ENCODE measurements at regions not wholly inside any gene's neighbourhood (a gene's known extent, or its start where the extent isn't known, plus 50 kb on each side); places are given as distances from the start of the nearest gene placed in this dataset.
"Not testable (repeated sequence)": the region's sequence is repeated elsewhere in the genome, so short reads cannot be mapped to it uniquely, and the experiment has no call there.

- no peak overlapping the region for H3K4me3 ChIP-seq
- H3K4me2 ChIP-seq (ENCODE audit: unreplicated experiment): no peak overlapping the region
- no peaks in the 10 kb centered on the region for H3K79me2 ChIP-seq (ENCODE audit: insufficient read depth)
- peak; percentile 50 for DNase-seq
- in situ Hi-C loops (cut with MboI): no loop called here
- H2AFZ ChIP-seq: 0 out of 2 replicates have a peak overlapping the region, but pooled peaks have one; percentile 13
- H3K9ac ChIP-seq: no peak overlapping the region
- H3K36me3 ChIP-seq (ENCODE audit: low read depth): no peaks in the 10 kb centered on the region
- no peaks in the 10 kb centered on the region for H3K9me3 ChIP-seq (ENCODE audit: low read depth)
- TF ChIP-seq EZH2 (IDR thresholded peaks at IDR 0.05; ENCODE audit: insufficient read depth, poor library complexity, severe bottlenecking) (no peak), EZH2phosphoT487 (IDR thresholded peaks at IDR 0.05; ENCODE audit: insufficient read depth, low read depth) (no peak)
- H3K9me2 ChIP-seq (ENCODE audit: insufficient read depth): no peaks in the 10 kb centered on the region
- no peak overlapping the region for H3K27ac ChIP-seq
- H3F3A ChIP-seq (ENCODE audit: insufficient read depth): 0 out of 2 replicates have a peak, but pooled peaks cover 9% of the 10 kb centered on the region
- no peaks in the 10 kb centered on the region for H4K20me1 ChIP-seq (ENCODE audit: insufficient read depth)
- no peaks in the 10 kb centered on the region for H3K27me3 ChIP-seq (replicated peaks; ENCODE audit: insufficient read depth)
- H3K4me1 ChIP-seq (ENCODE audit: insufficient read depth): peaks cover 8% of the 10 kb centered on the region
- WGBS, 2 experiments (ENCODE audit: low coverage in 1 of 2, low lambda C conversion rate in 2 of 2, missing lambda C conversion rate in 2 of 2): 41 to 46% methylated on average over 13 of the region's 13 CpGs
Observed at GRCh38 chr4:152063621-152064240, 302.9 kb upstream of the GATB start.

- 65 to 66% methylated on average over 2 of the region's 2 CpGs for WGBS, 2 experiments (ENCODE audit: low coverage in 1 of 2, low lambda C conversion rate in 2 of 2, missing lambda C conversion rate in 2 of 2)
- in situ Hi-C loops (cut with MboI): no loop called here
Observed at GRCh38 chr4:152062936-152063620, 302.3 kb upstream of the GATB start.

GRCh38 chr4:152054731-152055130, 293.9 kb upstream of the GATB start:
- Histone ChIP-seq H3K9ac (no peak overlapping the region), H3K9me2 (ENCODE audit: insufficient read depth) (no peaks in the 10 kb centered on the region), H3K9me3 (ENCODE audit: low read depth) (peaks cover 5% of the 10 kb centered on the region), H2AFZ (no peak overlapping the region), H3K27me3 (replicated peaks; ENCODE audit: insufficient read depth) (no peaks in the 10 kb centered on the region), H3K36me3 (ENCODE audit: low read depth) (no peaks in the 10 kb centered on the region), H3K4me3 (no peak overlapping the region), H3K27ac (no peak overlapping the region), H3F3A (ENCODE audit: insufficient read depth) (0 out of 2 replicates have a peak, but pooled peaks cover 9% of the 10 kb centered on the region), H3K4me1 (ENCODE audit: insufficient read depth) (peaks cover 22% of the 10 kb centered on the region), H3K4me2 (ENCODE audit: unreplicated experiment) (no peak overlapping the region), H4K20me1 (ENCODE audit: insufficient read depth) (no peaks in the 10 kb centered on the region), H3K79me2 (ENCODE audit: insufficient read depth) (no peaks in the 10 kb centered on the region)
- no peak for DNase-seq
- no peak for TF ChIP-seq EZH2 (IDR thresholded peaks at IDR 0.05; ENCODE audit: insufficient read depth, poor library complexity, severe bottlenecking)
- no peak for TF ChIP-seq EZH2phosphoT487 (IDR thresholded peaks at IDR 0.05; ENCODE audit: insufficient read depth, low read depth)
- 46 to 54% methylated on average over 3 of the region's 3 CpGs for WGBS, 2 experiments (ENCODE audit: low coverage in 1 of 2, low lambda C conversion rate in 2 of 2, missing lambda C conversion rate in 2 of 2)
- in situ Hi-C loops (cut with MboI): no loop called here

More at GRCh38 chr4:152062936-152063620, 302.3 kb upstream of the GATB start:
- Histone ChIP-seq H3K9me3 (ENCODE audit: low read depth) (no peaks in the 10 kb centered on the region), H3K36me3 (ENCODE audit: low read depth) (no peaks in the 10 kb centered on the region), H4K20me1 (ENCODE audit: insufficient read depth) (no peaks in the 10 kb centered on the region), H3K9me2 (ENCODE audit: insufficient read depth) (no peaks in the 10 kb centered on the region), H3K79me2 (ENCODE audit: insufficient read depth) (no peaks in the 10 kb centered on the region), H3K27me3 (replicated peaks; ENCODE audit: insufficient read depth) (no peaks in the 10 kb centered on the region), H2AFZ (no peak overlapping the region), H3K4me1 (ENCODE audit: insufficient read depth) (peaks cover 8% of the 10 kb centered on the region), H3K27ac (no peak overlapping the region), H3K4me2 (ENCODE audit: unreplicated experiment) (no peak overlapping the region), H3K9ac (no peak overlapping the region), H3F3A (ENCODE audit: insufficient read depth) (0 out of 2 replicates have a peak, but pooled peaks cover 9% of the 10 kb centered on the region), H3K4me3 (no peak overlapping the region)
- no peak for TF ChIP-seq EZH2 (IDR thresholded peaks at IDR 0.05; ENCODE audit: insufficient read depth, poor library complexity, severe bottlenecking)
- no peak for TF ChIP-seq EZH2phosphoT487 (IDR thresholded peaks at IDR 0.05; ENCODE audit: insufficient read depth, low read depth)
- DNase-seq: no peak

- no peaks in the 10 kb centered on the region for H3K9me2 ChIP-seq (ENCODE audit: insufficient read depth)
- H3K79me2 ChIP-seq (ENCODE audit: insufficient read depth): no peaks in the 10 kb centered on the region
- 0 out of 2 replicates have a peak overlapping the region, but pooled peaks have one; percentile 2 for H2AFZ ChIP-seq
- in situ Hi-C loops (cut with MboI): no loop called here
- no peak for DNase-seq
- H3K4me3 ChIP-seq: 0 out of 2 replicates have a peak overlapping the region, but pooled peaks have one; percentile 3
- 31 to 35% methylated on average over 4 of the region's 4 CpGs for WGBS, 2 experiments (ENCODE audit: low coverage in 1 of 2, low lambda C conversion rate in 2 of 2, missing lambda C conversion rate in 2 of 2)
- no peak overlapping the region for H3K27ac ChIP-seq
- peaks cover 22% of the 10 kb centered on the region for H3K4me1 ChIP-seq (ENCODE audit: insufficient read depth)
- no peaks in the 10 kb centered on the region for H3K27me3 ChIP-seq (replicated peaks; ENCODE audit: insufficient read depth)
- H3K9ac ChIP-seq: no peak overlapping the region
- H3K4me2 ChIP-seq (ENCODE audit: unreplicated experiment): peak overlapping the region; percentile 34
- TF ChIP-seq EZH2 (IDR thresholded peaks at IDR 0.05; ENCODE audit: insufficient read depth, poor library complexity, severe bottlenecking): no peak
- TF ChIP-seq EZH2phosphoT487 (IDR thresholded peaks at IDR 0.05; ENCODE audit: insufficient read depth, low read depth): no peak
- H3K9me3 ChIP-seq (ENCODE audit: low read depth): peaks cover 5% of the 10 kb centered on the region
- H4K20me1 ChIP-seq (ENCODE audit: insufficient read depth): no peaks in the 10 kb centered on the region
- H3K36me3 ChIP-seq (ENCODE audit: low read depth): no peaks in the 10 kb centered on the region
- 0 out of 2 replicates have a peak, but pooled peaks cover 9% of the 10 kb centered on the region for H3F3A ChIP-seq (ENCODE audit: insufficient read depth)
Observed at GRCh38 chr4:152052451-152053057, 291.7 kb upstream of the GATB start.

GRCh38 chr4:152051332-152051731, 290.5 kb upstream of the GATB start:
- H3K4me2 ChIP-seq (ENCODE audit: unreplicated experiment); H3K27me3 ChIP-seq (replicated peaks; ENCODE audit: insufficient read depth); H3K36me3 ChIP-seq (ENCODE audit: low read depth); H3F3A ChIP-seq (ENCODE audit: insufficient read depth); H3K4me3 ChIP-seq; H3K27ac ChIP-seq; H4K20me1 ChIP-seq (ENCODE audit: insufficient read depth); H3K9me3 ChIP-seq (ENCODE audit: low read depth); H2AFZ ChIP-seq; H3K9ac ChIP-seq; H3K9me2 ChIP-seq (ENCODE audit: insufficient read depth); H3K79me2 ChIP-seq (ENCODE audit: insufficient read depth); DNase-seq; in situ Hi-C loops (cut with MboI): not testable (repeated sequence)
- 93 to 95% methylated on average over 15 of the region's 15 CpGs for WGBS, 2 experiments (ENCODE audit: low coverage in 1 of 2, low lambda C conversion rate in 2 of 2, missing lambda C conversion rate in 2 of 2)
- peaks cover 22% of the 10 kb centered on the region for H3K4me1 ChIP-seq (ENCODE audit: insufficient read depth)

Data from GM23248 (cell line).